IPS DF 19.7 (cell line): ENCODE measurements at regions not wholly inside any gene's neighbourhood (a gene's known extent, or its start where the extent isn't known, plus 50 kb on each side); places are given as distances from the start of the nearest gene placed in this dataset.

ENCODE experiments used
- DNase-seq: peaks from one replicate; pipeline ENCODE4 v3.0.0-alpha.2; 2013; ENCODE audit warnings: low read depth, low spot score

- DNase-seq: no peak
Measured at GRCh38 chr14:40903709-40904108, 703.0 kb upstream of the LRFN5 start.

GRCh38 chr14:40899435-40899834 is 707.2 kb upstream of the LRFN5 start:
- DNase-seq: no peak

GRCh38 chr14:40894846-40895245 is 711.8 kb upstream of the LRFN5 start:
- no peak for DNase-seq

- no peak for DNase-seq
Measured at GRCh38 chr14:40889126-40889525, 717.5 kb upstream of the LRFN5 start.

GRCh38 chr14:40887912-40888311 is 718.8 kb upstream of the LRFN5 start:
- DNase-seq: no peak

- DNase-seq: no peak
Measured at GRCh38 chr14:40870252-40870651, 736.4 kb upstream of the LRFN5 start.

GRCh38 chr14:40859055-40859454 is 747.6 kb upstream of the LRFN5 start:
- DNase-seq: no peak

- no peak for DNase-seq
Measured at GRCh38 chr14:40855343-40855742, 751.3 kb upstream of the LRFN5 start.

GRCh38 chr14:40850191-40850590 is 756.5 kb upstream of the LRFN5 start:
- no peak for DNase-seq

- DNase-seq: no peak
Measured at GRCh38 chr14:40847480-40847879, 759.2 kb upstream of the LRFN5 start.

GRCh38 chr14:40842816-40843215 is 763.9 kb upstream of the LRFN5 start:
- no peak for DNase-seq

GRCh38 chr14:40841886-40842285 is 764.8 kb upstream of the LRFN5 start:
- no peak for DNase-seq

- DNase-seq: no peak
Measured at GRCh38 chr14:40838601-40839000, 768.1 kb upstream of the LRFN5 start.

- DNase-seq: no peak
Measured at GRCh38 chr14:40806471-40806870, 800.2 kb upstream of the LRFN5 start.

- DNase-seq: no peak
Measured at GRCh38 chr14:40796168-40796567, 810.5 kb upstream of the LRFN5 start.

GRCh38 chr14:40784860-40785259 is 821.8 kb upstream of the LRFN5 start:
- DNase-seq: no peak

GRCh38 chr14:40762685-40763084 is 844.0 kb upstream of the LRFN5 start:
- no peak for DNase-seq

GRCh38 chr14:40762177-40762576 is 844.5 kb upstream of the LRFN5 start:
- no peak for DNase-seq

GRCh38 chr14:40760704-40761103 is 846.0 kb upstream of the LRFN5 start:
- no peak for DNase-seq

GRCh38 chr14:40758076-40758475 is 848.6 kb upstream of the LRFN5 start:
- DNase-seq: no peak

- DNase-seq: no peak
Measured at GRCh38 chr14:40757376-40757950, 849.2 kb upstream of the LRFN5 start.

- no peak for DNase-seq
Measured at GRCh38 chr14:40733206-40733605, 873.5 kb upstream of the LRFN5 start.

GRCh38 chr14:40727107-40727506 is 879.6 kb upstream of the LRFN5 start:
- no peak for DNase-seq

GRCh38 chr14:40713387-40713786 is 893.3 kb upstream of the LRFN5 start:
- no peak for DNase-seq
